H9 (cell line): ENCODE measurements at regions not wholly inside any gene's neighbourhood (a gene's known extent, or its start where the extent isn't known, plus 50 kb on each side); places are given as distances from the start of the nearest gene placed in this dataset.

ENCODE experiments used
- DNase-seq: peaks from one replicate; pipeline ENCODE4 v3.0.0-alpha.2; 2017
- H2AFZ ChIP-seq: one replicate; pipeline ENCODE4 v1.6.1; 2013; ENCODE audit warnings: mild to moderate bottlenecking, low read length, control low read depth, moderate library complexity
- H2AK5ac ChIP-seq: 2 replicates; pipeline ENCODE4 v1.6.1; 2013; ENCODE audit warnings: low read length, control low read depth, mixed read lengths; ENCODE audit not compliant: insufficient read length
- H2BK120ac ChIP-seq: one replicate; pipeline ENCODE4 v1.6.1; 2013; ENCODE audit warnings: low read depth, mild to moderate bottlenecking, low read length, control low read depth, inconsistent platforms; ENCODE audit not compliant: poor library complexity, severe bottlenecking
- H2BK12ac ChIP-seq: 2 replicates; pipeline ENCODE4 v1.6.1; 2013; ENCODE audit warnings: low read length, control low read depth, mixed read lengths, low read depth; ENCODE audit not compliant: insufficient read length
- H2BK15ac ChIP-seq: 2 replicates; pipeline ENCODE4 v1.6.1; 2013; ENCODE audit warnings: low read depth, low read length, control low read depth
- H2BK20ac ChIP-seq: one replicate; pipeline ENCODE4 v1.6.1; 2013; ENCODE audit warnings: low read depth, mild to moderate bottlenecking, low read length, control low read depth, inconsistent platforms; ENCODE audit not compliant: poor library complexity, severe bottlenecking
- H2BK5ac ChIP-seq: 2 replicates; pipeline ENCODE4 v1.6.1; 2013; ENCODE audit warnings: low read length, control low read depth, mixed read lengths; ENCODE audit not compliant: insufficient read length
- H3K14ac ChIP-seq: 2 replicates; pipeline ENCODE4 v1.6.1; 2013; ENCODE audit warnings: low read length, control low read depth; ENCODE audit not compliant: insufficient read depth
- H3K18ac ChIP-seq: 2 replicates; pipeline ENCODE4 v1.6.1; 2013; ENCODE audit warnings: low read depth, mild to moderate bottlenecking, mixed read lengths, low read length, control low read depth; ENCODE audit not compliant: insufficient read length
- H3K23ac ChIP-seq: 2 replicates; pipeline ENCODE4 v1.6.1; 2013; ENCODE audit warnings: low read length, control low read depth, mixed read lengths, low read depth; ENCODE audit not compliant: insufficient read length
- H3K23me2 ChIP-seq: 2 replicates; pipeline ENCODE4 v1.6.1; 2013; ENCODE audit warnings: low read depth, mild to moderate bottlenecking, mixed read lengths, low read length, control low read depth; ENCODE audit not compliant: insufficient read length, poor library complexity, severe bottlenecking
- H3K27ac ChIP-seq: 2 replicates; pipeline ENCODE4 v1.5.1; 2013; ENCODE audit warnings: low read length, control low read depth, mixed read lengths, low read depth; ENCODE audit not compliant: insufficient read length
- H3K27me3 ChIP-seq: 2 replicates; pipeline ENCODE4 v1.6.1; 2013; ENCODE audit warnings: low read length, control low read depth, inconsistent platforms; ENCODE audit not compliant: insufficient read depth
- H3K4ac ChIP-seq: 2 replicates; pipeline ENCODE4 v1.6.1; 2013; ENCODE audit warnings: low read depth, mild to moderate bottlenecking, control low read depth, inconsistent platforms, low read length, moderate library complexity
- H3K4me1 ChIP-seq: 2 replicates; pipeline ENCODE4 v1.6.1; 2013; ENCODE audit warnings: low read length, control low read depth, inconsistent platforms; ENCODE audit not compliant: insufficient read depth
- H3K4me2 ChIP-seq: 2 replicates; pipeline ENCODE4 v1.6.1; 2013; ENCODE audit warnings: low read length, control low read depth, mixed read lengths; ENCODE audit not compliant: insufficient read length, insufficient read depth
- H3K56ac ChIP-seq: 2 replicates; pipeline ENCODE4 v1.6.1; 2013; ENCODE audit warnings: low read depth, mild to moderate bottlenecking, mixed read lengths, low read length, control low read depth; ENCODE audit not compliant: insufficient read length
- H3K79me1 ChIP-seq: 2 replicates; pipeline ENCODE4 v1.6.1; 2013; ENCODE audit warnings: low read depth, mild to moderate bottlenecking, moderate library complexity, low read length, control low read depth, inconsistent platforms; ENCODE audit not compliant: insufficient read depth, poor library complexity, severe bottlenecking
- H3K79me2 ChIP-seq: 2 replicates; pipeline ENCODE4 v1.6.1; 2013; ENCODE audit warnings: low read length, control low read depth, inconsistent platforms; ENCODE audit not compliant: insufficient read depth
- H3K9ac ChIP-seq: 2 replicates; pipeline ENCODE4 v1.6.1; 2013; ENCODE audit warnings: low read length, control low read depth, mixed read lengths; ENCODE audit not compliant: insufficient read length; ENCODE audit errors: extremely low read depth
- H3K9me3 ChIP-seq: one replicate; pipeline ENCODE4 v1.6.1; 2013; ENCODE audit warnings: low read depth, low read length, inconsistent platforms; ENCODE audit not compliant: control insufficient read depth
- H3T11ph ChIP-seq: one replicate; pipeline ENCODE4 v1.6.1; 2013; ENCODE audit warnings: mild to moderate bottlenecking, low read length, control low read depth, inconsistent platforms
- H4K20me1 ChIP-seq: one replicate; pipeline ENCODE4 v1.6.1; 2013; ENCODE audit not compliant: control insufficient read depth, insufficient read length, insufficient read depth
- H4K5ac ChIP-seq: 2 replicates; pipeline ENCODE4 v1.6.1; 2013; ENCODE audit warnings: low read depth, mild to moderate bottlenecking, mixed read lengths, low read length, control low read depth; ENCODE audit not compliant: insufficient read length
- H4K8ac ChIP-seq: replicated peaks from 2 replicates; pipeline ENCODE4 v1.6.1; 2013; ENCODE audit warnings: low read length, control low read depth, mixed read lengths, low read depth; ENCODE audit not compliant: insufficient read length
- H4K91ac ChIP-seq: 2 replicates; pipeline ENCODE4 v1.6.1; 2013; ENCODE audit warnings: low read depth, mild to moderate bottlenecking, moderate library complexity, mixed read lengths, low read length, control low read depth; ENCODE audit not compliant: insufficient read length
- H3K27ac Mint-ChIP-seq, 3 experiments: 2 replicates in 2 of 3; 3 replicates in 1 of 3; pipeline ENCODE4 v1.8.0; 2020 to 2021; ENCODE audit warnings: mixed read lengths in 3 of 3, mild to moderate bottlenecking in 1 of 3, moderate library complexity in 1 of 3
- H3K27me3 Mint-ChIP-seq: 2 replicates; pipeline ENCODE4 v1.8.0; 2021; ENCODE audit warnings: low read depth, mild to moderate bottlenecking, moderate library complexity, mixed read lengths
- H3K36me3 Mint-ChIP-seq, 3 experiments: 2 replicates in 2 of 3; 3 replicates in 1 of 3; pipeline ENCODE4 v1.8.0; 2020 to 2021; ENCODE audit warnings: low read depth in 3 of 3, mixed read lengths in 3 of 3; ENCODE audit not compliant: insufficient read depth in 1 of 3
- H3K4me1 Mint-ChIP-seq, 2 experiments: 2 replicates each; pipeline ENCODE4 v1.8.0; 2020; ENCODE audit warnings: mixed read lengths in 2 of 2
- H3K4me3 Mint-ChIP-seq, 2 experiments: 2 replicates in 1 of 2; 3 replicates in 1 of 2; pipeline ENCODE4 v1.8.0; 2020 to 2021; ENCODE audit warnings: mild to moderate bottlenecking in 2 of 2, mixed read lengths in 2 of 2, moderate library complexity in 1 of 2
- H3K9me3 Mint-ChIP-seq, 2 experiments: 2 replicates in 1 of 2; 3 replicates in 1 of 2; pipeline ENCODE4 v1.8.0; 2020; ENCODE audit warnings: mild to moderate bottlenecking in 2 of 2, mixed read lengths in 2 of 2, moderate library complexity in 1 of 2
- WGBS: extraction: QIAGEN DNeasy Blood & Tissue Kit; methylation state at CpG from one replicate; pipeline ENCODE4 v1.1.7; 2013; ENCODE audit warnings: missing lambda C conversion rate, low lambda C conversion rate, mixed read lengths; ENCODE audit not compliant: insufficient read length; ENCODE audit errors: extremely low coverage; 5-methylcytosine and 5-hydroxymethylcytosine counted together
- TF ChIP-seq, protein P1 (sequence below): fragments of 200-600 bp; sonication (generic); conservative IDR thresholded peaks from 3 replicates; pipeline ENCODE4 v1.8.0; 2021; ENCODE audit warnings: antibody characterized with exemption, mild to moderate bottlenecking

DNA sequence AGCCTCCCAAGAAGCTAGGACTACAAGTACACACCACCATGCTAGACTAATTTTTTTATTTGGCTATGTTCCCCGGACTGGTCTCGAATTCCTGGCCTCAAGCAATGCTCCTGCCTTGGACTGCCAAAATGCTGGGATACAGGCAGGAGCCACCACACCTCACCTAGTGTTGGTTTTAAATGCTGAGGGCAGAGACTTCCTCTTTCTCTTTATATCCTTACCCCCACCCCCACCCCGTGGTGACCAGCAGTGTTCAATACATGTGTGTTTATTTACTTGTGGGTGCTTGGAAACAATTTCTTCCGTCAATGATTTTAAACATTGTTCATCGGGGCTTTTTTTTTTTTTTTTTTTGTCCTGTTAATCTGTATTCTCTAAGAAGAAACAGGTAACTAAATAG, 158.9 kb downstream of the ZBTB18 start:
- Histone ChIP-seq H3K56ac (no peak overlapping the region), H4K8ac (no peak overlapping the region), H3K27ac (no peak overlapping the region), H3T11ph (no peak overlapping the region), H3K79me1 (no peaks in the 10 kb centered on the region), H3K23ac (no peak overlapping the region), H3K79me2 (no peaks in the 10 kb centered on the region), H2BK5ac (no peak overlapping the region), H3K27me3 (no peaks in the 10 kb centered on the region), H2BK120ac (no peak overlapping the region), H3K14ac (no peak overlapping the region), H3K18ac (no peak overlapping the region), H3K9me3 (no peaks in the 10 kb centered on the region), H2AFZ (no peak overlapping the region), H2AK5ac (no peak overlapping the region), H2BK15ac (no peak overlapping the region), H3K4me2 (no peak overlapping the region), H3K4ac (no peak overlapping the region), H2BK12ac (no peak overlapping the region), H3K4me1 (no peaks in the 10 kb centered on the region), H2BK20ac (no peak overlapping the region), H4K20me1 (no peaks in the 10 kb centered on the region), H4K91ac (no peak overlapping the region), H4K5ac (no peak overlapping the region), H3K23me2 (no peaks in the 10 kb centered on the region), H3K9ac (no peak overlapping the region)
- DNase-seq: no peak
- WGBS: no CpG with 5 or more reads among the region's 5 CpGs
- Mint-ChIP-seq H3K27ac (no peak overlapping the region), H3K4me1 (peaks cover 9 to 11% of the 10 kb centered on the region in 2 experiments), H3K4me3 (no peak overlapping the region), H3K9me3 (peaks cover 0 to 2% of the 10 kb centered on the region in 2 experiments; a peak in 2 of 5 replicates), H3K36me3 (peaks cover 0 to 1% (median 0%) of the 10 kb centered on the region in 3 experiments; a peak in 2 of 7 replicates), H3K27me3 (peaks cover 2% of the 10 kb centered on the region)
- TF ChIP-seq, protein P1, sequence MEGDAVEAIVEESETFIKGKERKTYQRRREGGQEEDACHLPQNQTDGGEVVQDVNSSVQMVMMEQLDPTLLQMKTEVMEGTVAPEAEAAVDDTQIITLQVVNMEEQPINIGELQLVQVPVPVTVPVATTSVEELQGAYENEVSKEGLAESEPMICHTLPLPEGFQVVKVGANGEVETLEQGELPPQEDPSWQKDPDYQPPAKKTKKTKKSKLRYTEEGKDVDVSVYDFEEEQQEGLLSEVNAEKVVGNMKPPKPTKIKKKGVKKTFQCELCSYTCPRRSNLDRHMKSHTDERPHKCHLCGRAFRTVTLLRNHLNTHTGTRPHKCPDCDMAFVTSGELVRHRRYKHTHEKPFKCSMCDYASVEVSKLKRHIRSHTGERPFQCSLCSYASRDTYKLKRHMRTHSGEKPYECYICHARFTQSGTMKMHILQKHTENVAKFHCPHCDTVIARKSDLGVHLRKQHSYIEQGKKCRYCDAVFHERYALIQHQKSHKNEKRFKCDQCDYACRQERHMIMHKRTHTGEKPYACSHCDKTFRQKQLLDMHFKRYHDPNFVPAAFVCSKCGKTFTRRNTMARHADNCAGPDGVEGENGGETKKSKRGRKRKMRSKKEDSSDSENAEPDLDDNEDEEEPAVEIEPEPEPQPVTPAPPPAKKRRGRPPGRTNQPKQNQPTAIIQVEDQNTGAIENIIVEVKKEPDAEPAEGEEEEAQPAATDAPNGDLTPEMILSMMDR: no peak
